Tibial nerve (tissue), 4 donors: ENCODE measurements at regions not wholly inside any gene's neighbourhood (a gene's known extent, or its start where the extent isn't known, plus 50 kb on each side); places are given as distances from the start of the nearest gene placed in this dataset. TPM values are rescaled to one million over a fixed set of nuclear protein-coding genes. Genes with fewer than 3 reads are reported as not detected.

Source experiments
- DNase-seq, 2 donors: peaks; one replicate each; pipeline ENCODE4 v3.0.0-alpha.2; 2019; ENCODE audit warnings: low spot score in 2 of 2
- H3K27ac ChIP-seq, 4 donors: fragments of 200-600 bp; sonication (generic) in 3 of 4; one replicate each; pipeline ENCODE4 v1.5.1; 2017 to 2019; ENCODE audit warnings: mild to moderate bottlenecking in 1 of 4
- H3K27me3 ChIP-seq, 2 donors: fragments of 200-600 bp; sonication (generic) in 1 of 2; one replicate each; pipeline versions ENCODE4 v1.5.1 to v1.6.0; 2017 to 2019
- H3K36me3 ChIP-seq, 3 donors: fragments of 200-600 bp; sonication (generic); one replicate each; pipeline ENCODE4 v1.5.1; 2018 to 2019
- H3K4me1 ChIP-seq, 4 donors: fragments of 200-600 bp; sonication (generic) in 3 of 4; one replicate each; pipeline ENCODE4 v1.5.1; 2017 to 2019
- H3K4me3 ChIP-seq, 4 donors: fragments of 200-600 bp; sonication (generic) in 3 of 4; one replicate each; pipeline ENCODE4 v1.5.1; 2017 to 2019; ENCODE audit warnings: mild to moderate bottlenecking in 1 of 4, moderate library complexity in 1 of 4
- H3K9me3 ChIP-seq, 4 donors: fragments of 200-600 bp; sonication (generic) in 3 of 4; one replicate each; pipeline ENCODE4 v1.5.1; 2017 to 2019
- EP300 ChIP-seq, 2 donors: sonication (generic); formaldehyde crosslinking; IDR thresholded peaks; one replicate each; pipeline ENCODE4 v1.6.1; 2017; ENCODE audit warnings: antibody characterized with exemption in 2 of 2, mild to moderate bottlenecking in 1 of 2
- POLR2A ChIP-seq, 2 donors: fragments of 450-650 bp; IDR thresholded peaks; one replicate each; pipeline ENCODE4 v1.6.1; 2017; ENCODE audit warnings: antibody characterized with exemption in 2 of 2, mild to moderate bottlenecking in 2 of 2, moderate library complexity in 2 of 2
- small RNA-seq: library from RNA; depleted of rRNA; stranded (forward); fragments of <200 nt; gene quantifications from one replicate; pipeline ENCODE3, GENCODE V24; 2016
- TF ChIP-seq, protein P1 (sequence below), 5 experiments: fragments of 200-600 bp in 3 of 5; fragments of 450-650 bp in 2 of 5; sonication (generic) in 3 of 5; IDR thresholded peaks; one replicate each; pipeline ENCODE4 v1.5.1; 2016 to 2019; ENCODE audit warnings: antibody characterized with exemption in 5 of 5, mild to moderate bottlenecking in 3 of 5, moderate library complexity in 2 of 5

DNA sequence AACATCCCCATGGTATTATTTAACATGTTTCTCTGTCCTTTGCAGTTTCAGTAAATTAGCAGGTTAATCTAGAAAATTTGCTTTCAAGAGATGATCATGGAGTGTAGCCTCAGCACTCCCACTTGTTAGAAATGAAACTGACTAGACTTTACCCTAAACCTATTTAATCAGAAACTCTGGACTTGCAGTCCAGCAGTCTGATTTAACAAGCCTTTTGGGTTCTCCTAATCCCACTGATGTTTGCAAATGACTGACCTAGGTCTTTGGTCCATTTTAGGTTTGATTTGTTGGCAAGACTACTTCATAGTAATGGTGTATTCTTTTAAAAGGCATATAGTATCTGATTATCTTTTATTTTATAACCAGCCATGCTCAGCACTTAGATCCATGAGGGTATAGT lies 55.5 kb upstream of the SLC25A13 start:
- no peaks in the 10 kb centered on the region for H3K36me3 ChIP-seq
- TF ChIP-seq, protein P1, sequence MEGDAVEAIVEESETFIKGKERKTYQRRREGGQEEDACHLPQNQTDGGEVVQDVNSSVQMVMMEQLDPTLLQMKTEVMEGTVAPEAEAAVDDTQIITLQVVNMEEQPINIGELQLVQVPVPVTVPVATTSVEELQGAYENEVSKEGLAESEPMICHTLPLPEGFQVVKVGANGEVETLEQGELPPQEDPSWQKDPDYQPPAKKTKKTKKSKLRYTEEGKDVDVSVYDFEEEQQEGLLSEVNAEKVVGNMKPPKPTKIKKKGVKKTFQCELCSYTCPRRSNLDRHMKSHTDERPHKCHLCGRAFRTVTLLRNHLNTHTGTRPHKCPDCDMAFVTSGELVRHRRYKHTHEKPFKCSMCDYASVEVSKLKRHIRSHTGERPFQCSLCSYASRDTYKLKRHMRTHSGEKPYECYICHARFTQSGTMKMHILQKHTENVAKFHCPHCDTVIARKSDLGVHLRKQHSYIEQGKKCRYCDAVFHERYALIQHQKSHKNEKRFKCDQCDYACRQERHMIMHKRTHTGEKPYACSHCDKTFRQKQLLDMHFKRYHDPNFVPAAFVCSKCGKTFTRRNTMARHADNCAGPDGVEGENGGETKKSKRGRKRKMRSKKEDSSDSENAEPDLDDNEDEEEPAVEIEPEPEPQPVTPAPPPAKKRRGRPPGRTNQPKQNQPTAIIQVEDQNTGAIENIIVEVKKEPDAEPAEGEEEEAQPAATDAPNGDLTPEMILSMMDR (IDR thresholded peaks at IDR 0.05), result no peak
- TF ChIP-seq EP300 (IDR thresholded peaks at IDR 0.05) (no peak), POLR2A (IDR thresholded peaks at IDR 0.05) (no peak)
- H3K27ac ChIP-seq, result no peak overlapping the region

More for the DNA sequence above, 55.5 kb upstream of the SLC25A13 start:
- Histone ChIP-seq H3K9me3 (no peaks in the 10 kb centered on the region), H3K4me3 (no peak overlapping the region), H3K4me1 (no peaks in the 10 kb centered on the region), H3K27me3 (no peaks in the 10 kb centered on the region)
- no peak for DNase-seq

Small RNA genes lying in the stretch of these regions (small RNA-seq; reads per million reads assigned to genes)
- not detected for gene RNU7-188P
